Epidermal melanocyte (primary cell): ENCODE measurements at regions not wholly inside any gene's neighbourhood (a gene's known extent, or its start where the extent isn't known, plus 50 kb on each side); places are given as distances from the start of the nearest gene placed in this dataset.

Experiments used
- DNase-seq: peaks from one replicate; pipeline ENCODE4 v3.0.0; 2011; ENCODE audit warnings: low spot score; ENCODE audit not compliant: insufficient read length

- no peak for DNase-seq
Observed at GRCh38 chr5:2453781-2454180, 297.7 kb downstream of the IRX2 start.

DNA sequence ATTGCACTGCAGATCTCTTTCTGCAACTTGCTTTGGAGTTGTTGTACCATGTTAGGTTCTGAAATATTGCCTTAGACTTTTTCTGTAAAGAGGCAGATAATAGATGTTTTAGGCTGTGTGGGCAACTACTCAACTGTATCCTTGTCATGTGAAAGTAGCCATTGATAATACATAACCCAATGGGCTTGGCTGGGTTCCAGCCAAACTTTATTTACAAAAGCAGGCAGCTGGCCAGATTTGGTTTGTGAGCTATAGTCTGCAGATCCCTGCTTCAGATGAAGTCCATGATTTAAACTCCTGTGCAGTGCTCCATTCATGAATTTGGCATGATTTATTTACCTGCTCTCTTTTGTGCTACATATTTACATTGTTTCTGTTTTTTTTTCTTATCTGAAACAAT lies 300.4 kb downstream of the IRX2 start:
- DNase-seq = no peak

DNA sequence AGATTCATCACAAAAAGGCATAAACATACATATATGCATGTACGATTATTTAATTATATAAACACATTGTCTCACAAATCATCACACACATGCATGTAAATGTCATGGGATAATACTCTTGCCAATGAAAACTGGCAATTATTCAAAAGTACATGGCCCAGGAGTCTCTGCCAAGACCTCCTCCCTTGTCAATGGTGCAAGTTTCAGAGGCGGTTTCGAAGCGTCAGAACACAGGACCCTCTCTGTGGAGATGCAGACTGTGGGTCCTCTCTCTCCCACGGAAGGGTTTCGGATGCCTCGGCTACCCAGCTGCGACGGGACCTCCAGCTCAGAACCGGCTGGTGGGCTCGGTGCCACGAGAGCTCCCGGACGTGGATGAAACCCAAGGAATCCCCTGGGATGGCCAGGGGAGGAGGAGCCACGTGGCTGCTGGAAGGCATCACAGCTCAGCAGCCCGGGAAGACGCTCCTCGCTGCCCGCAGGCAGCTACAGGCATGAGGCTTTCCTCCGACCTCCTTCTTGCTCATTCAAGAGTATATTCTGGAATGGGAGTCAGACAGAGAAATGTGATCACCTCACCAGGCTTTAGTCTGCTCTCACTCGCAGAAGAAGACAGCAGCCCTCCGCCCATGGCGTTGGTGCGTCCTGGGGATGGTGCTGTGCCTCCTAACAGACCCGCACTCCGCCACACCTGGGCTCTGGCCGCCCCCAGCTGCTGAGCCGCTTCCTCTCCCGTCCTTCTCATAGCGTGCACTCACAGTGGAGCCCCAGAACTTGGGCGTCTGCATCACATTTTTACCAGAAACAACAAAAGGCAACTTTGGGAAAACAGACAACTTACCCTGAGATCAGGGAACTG lies 308.8 kb downstream of the IRX2 start:
- DNase-seq = no peak

DNA sequence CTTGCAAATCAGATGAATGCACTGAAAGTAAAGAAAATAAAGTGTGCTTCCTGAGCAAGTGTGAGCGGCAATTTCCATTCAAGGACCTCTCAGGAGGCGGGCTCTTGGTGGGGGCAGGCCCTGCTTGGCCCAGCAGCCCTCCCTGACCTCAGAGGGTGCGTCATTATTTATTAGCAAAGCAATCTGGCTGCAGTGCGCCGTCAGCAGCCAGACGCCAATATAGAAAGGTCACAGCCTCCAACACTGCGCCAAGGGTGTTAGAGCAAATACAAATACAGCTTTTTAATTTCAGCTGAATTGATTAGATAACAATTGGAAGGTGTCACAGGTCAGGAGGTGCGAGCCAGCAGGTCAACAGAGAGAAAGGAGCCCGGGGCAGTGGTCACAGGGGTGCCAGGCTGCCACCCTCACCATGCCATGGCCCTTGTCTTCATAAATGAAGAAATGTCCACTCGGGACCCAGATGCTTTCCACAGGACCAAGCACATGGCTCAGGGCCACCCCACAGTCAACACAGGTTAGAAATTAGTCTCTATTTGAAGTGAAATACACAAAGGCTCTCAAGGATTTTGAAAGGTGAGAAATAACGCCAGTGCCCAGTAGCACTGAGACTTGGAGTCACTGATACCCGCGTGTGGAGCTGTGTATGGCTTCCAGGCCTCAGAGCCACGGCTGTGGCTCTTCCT lies 309.8 kb downstream of the IRX2 start:
- DNase-seq = no peak

DNA sequence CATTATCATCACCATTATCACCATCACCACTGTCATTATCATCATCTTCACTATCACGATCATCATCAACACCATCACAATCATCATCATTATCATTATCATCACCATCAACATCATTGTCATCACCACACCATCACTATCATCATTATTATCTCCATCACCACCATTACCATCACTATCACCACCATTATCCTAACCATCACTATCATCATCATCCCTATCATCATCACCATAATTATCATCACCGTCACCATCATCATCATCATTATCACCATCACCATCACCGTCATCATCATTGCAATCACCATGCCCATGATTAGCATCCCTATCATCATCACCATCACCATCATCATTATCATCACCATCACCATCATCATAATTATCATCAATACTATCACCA lies 311.9 kb downstream of the IRX2 start:
- no peak for DNase-seq

GRCh38 chr5:2433086-2433485 lies 318.4 kb downstream of the IRX2 start:
- DNase-seq = no peak

DNA sequence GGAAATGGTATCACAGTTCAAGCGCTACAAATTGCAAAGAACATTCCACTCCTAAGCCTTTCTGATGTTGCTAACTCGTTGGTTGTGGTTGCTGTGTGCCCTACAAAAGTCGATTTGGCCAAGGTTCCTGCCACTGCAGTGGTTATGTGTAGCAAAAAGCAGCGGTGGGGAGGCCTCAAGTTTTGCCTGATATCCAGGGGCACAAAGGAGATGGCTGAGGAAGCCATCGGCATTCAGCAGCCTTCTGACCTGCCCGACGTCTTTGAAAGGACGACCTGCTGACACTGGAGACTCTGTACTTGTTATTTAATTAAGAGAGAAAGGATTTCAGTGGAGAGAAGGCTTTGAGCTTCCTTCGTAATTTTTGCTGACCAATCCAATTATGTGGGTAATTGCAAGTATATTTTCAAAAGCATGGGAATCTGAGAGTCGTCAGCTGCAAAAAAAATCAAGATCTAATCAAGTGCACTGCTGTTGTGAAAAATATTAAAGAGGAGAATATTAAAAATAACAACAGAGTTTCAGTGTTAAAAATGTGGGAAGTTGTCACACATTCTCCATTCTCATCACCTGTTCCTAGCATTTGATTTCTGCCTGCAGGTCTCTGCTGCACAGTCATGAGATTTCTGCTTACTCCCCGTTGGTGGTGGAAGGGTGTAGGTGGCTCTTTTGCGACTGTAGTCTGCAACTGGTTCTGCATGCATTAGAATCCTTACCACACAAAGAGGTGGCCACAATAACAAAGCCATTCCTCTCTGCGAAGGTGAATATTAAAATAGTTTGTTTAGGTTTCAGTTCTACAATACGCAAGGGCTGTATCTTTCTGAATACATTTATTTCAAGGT lies 319.2 kb downstream of the IRX2 start:
- DNase-seq = no peak

GRCh38 chr5:2430606-2431005 lies 320.9 kb downstream of the IRX2 start:
- no peak for DNase-seq

GRCh38 chr5:2427983-2428382 lies 323.5 kb downstream of the IRX2 start:
- no peak for DNase-seq

DNA sequence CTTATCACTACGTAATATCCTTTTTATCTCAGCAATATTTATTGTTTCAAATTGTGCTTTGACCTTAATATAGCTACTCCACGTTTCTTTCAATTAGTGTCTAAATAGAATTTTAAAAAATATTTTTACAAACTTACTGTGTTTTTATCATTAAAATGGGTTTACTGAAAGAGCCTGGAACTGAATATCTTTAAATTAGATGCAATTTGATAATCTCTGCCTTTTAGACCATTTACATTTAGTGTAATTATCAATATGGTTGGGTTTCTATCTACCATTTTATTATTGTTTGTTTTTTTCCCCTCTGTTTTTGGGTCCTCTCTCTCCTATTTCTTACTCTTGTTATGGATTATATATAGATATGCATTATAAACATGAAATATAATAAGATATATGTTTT lies 327.8 kb downstream of the IRX2 start:
- no peak for DNase-seq

DNA sequence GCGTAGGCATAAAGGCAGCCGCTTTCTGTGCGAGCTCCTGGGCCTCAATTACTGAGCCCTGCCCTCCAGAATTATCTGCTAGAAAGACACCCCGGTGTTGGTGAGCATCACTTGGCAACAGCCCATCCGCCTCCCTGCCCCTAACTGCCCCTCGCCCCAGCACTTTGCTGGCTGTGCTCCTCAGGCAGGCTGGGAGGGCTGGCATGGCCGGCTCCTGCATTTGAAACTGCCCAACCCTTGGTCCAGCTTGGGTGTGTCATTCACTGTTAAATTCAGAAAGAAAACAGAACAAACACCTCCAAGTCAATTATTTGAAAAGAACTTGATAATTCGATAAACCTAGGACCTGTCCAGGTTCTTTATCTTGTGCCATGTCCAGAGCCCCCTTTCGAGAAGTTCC lies 334.2 kb downstream of the IRX2 start:
- no peak for DNase-seq

- DNase-seq = no peak
Observed at GRCh38 chr5:2415678-2416077, 335.8 kb downstream of the IRX2 start.

- DNase-seq = no peak
Observed at GRCh38 chr5:2410451-2410850, 341.0 kb downstream of the IRX2 start.

- no peak for DNase-seq
Observed at GRCh38 chr5:2403296-2403695, 348.2 kb downstream of the IRX2 start.

DNA sequence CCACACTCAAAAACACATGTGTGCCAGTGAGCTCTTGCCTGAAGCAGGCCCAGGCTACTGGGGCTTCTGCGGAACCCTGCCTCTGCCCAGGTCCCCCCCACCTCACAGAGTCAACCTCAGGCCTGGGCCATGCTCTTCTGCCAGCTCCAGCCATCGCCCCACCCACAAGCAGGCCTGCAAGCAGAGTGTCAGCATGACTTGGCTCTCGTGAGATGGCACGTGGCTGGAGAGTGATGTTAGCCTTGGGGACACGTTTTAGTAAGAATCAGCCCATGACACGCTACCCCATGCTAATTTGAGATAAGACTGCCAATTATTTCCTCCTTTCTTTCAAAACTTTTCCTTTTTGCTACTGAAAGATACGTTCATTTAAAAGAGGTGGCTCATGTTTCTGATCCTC lies 351.7 kb downstream of the IRX2 start:
- DNase-seq = no peak

- DNase-seq = no peak
Observed at GRCh38 chr5:2399096-2399495, 352.4 kb downstream of the IRX2 start.

- no peak for DNase-seq
Observed at GRCh38 chr5:2393556-2393955, 357.9 kb downstream of the IRX2 start.

- DNase-seq = no peak
Observed at GRCh38 chr5:2391566-2391965, 359.9 kb downstream of the IRX2 start.

DNA sequence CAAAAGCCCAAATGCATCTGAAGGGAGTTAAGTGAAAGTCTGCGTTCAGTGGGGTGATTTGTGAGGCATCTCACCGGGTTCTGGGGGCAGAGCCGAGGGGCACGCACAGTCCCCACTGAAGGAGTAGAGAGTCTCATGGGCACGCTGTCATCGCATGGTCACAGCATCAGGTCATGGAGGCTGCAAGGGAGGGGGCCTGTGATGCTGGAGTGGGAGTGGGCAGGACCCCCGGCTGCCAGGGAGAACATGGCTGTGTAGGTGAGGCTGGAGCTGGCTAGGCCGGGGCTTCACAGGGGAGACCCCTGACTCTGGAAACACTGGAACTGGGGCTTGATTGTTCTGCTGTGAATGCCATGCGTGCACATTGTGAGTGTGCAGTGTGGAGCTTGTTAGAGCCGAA lies 360.5 kb downstream of the IRX2 start:
- DNase-seq = no peak

GRCh38 chr5:2388571-2388970 lies 362.9 kb downstream of the IRX2 start:
- no peak for DNase-seq

- DNase-seq = no peak
Observed at GRCh38 chr5:2387634-2388325, 363.7 kb downstream of the IRX2 start.

DNA sequence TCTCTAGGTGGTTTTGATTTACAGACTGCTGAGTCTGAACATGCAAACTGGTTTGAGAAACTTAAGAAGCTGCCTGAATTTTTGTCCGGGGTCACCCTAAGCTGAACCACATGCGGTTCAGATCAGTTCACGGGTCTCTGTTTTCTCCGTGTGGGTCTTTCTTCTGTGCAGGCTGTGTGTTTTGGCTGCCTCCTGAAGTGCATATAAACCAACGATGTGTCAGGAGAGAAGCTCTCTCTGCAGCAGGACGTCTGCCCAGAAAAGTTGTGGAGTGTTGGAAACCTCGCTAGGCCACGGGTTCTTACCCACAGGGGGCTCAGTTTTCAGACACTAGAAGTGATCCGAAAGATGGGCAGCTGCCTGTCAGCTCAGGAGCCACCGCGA lies 364.2 kb downstream of the IRX2 start:
- DNase-seq = no peak
